PC-3 (cell line): ENCODE measurements at regions not wholly inside any gene's neighbourhood (a gene's known extent, or its start where the extent isn't known, plus 50 kb on each side); places are given as distances from the start of the nearest gene placed in this dataset.

Source experiments
- ATAC-seq: fragments of 200-7000 bp; cut with Tn5 transposase; 2 replicates; pipeline ENCODE4 v1.9.1; 2020; ENCODE audit warnings: mild to moderate bottlenecking, moderate library complexity
- BruUV-seq: library from RNA; stranded (reverse); fragments of 400-500 nt; replicated peaks from 2 replicates; lab custom pipeline; 2021; lab: Mats Ljungman, UMichigan
- CTCF ChIA-PET: fragments of 300-600 bp; sonication (Branson Sonifier 250); formaldehyde crosslinking; loops from one replicate; lab custom pipeline; 2022; ENCODE audit warnings: antibody characterized with exemption; lab: Charles Lee
- POLR2A ChIA-PET: fragments of 300-600 bp; sonication (Branson Sonifier 250); formaldehyde crosslinking; loops from one replicate; lab custom pipeline; 2022; ENCODE audit warnings: antibody characterized with exemption; ENCODE audit not compliant: unreplicated experiment; lab: Charles Lee
- DNase-seq: peaks from one replicate; pipeline ENCODE4 v3.0.0-alpha.2; 2015
- H2AFZ ChIP-seq: fragments of 300-600 bp; sonication (generic); 2 replicates; pipeline ENCODE4 v1.6.0; 2016; ENCODE audit warnings: antibody characterized with exemption, low read length
- H3F3A ChIP-seq: fragments of 300-600 bp; sonication (generic); one replicate; pipeline ENCODE4 v1.6.0; 2017; ENCODE audit warnings: antibody characterized with exemption, low read length, control low read depth, mild to moderate bottlenecking; ENCODE audit not compliant: unreplicated experiment
- H3K27ac ChIP-seq: fragments of 300-600 bp; sonication (generic); 2 replicates; pipeline ENCODE4 v1.5.1; 2016; ENCODE audit warnings: mild to moderate bottlenecking, low read length
- H3K27me3 ChIP-seq: fragments of 300-600 bp; sonication (generic); 2 replicates; pipeline ENCODE4 v1.6.1; 2016; ENCODE audit warnings: low read length, mixed read lengths
- H3K36me3 ChIP-seq: fragments of 300-600 bp; sonication (generic); 2 replicates; pipeline ENCODE4 v1.6.1; 2016; ENCODE audit warnings: low read depth, mixed run types, low read length, mixed read lengths
- H3K4me1 ChIP-seq: fragments of 300-600 bp; sonication (generic); 2 replicates; pipeline ENCODE4 v1.5.1; 2016; ENCODE audit warnings: low read length; ENCODE audit not compliant: insufficient read depth
- H3K4me2 ChIP-seq: fragments of 300-600 bp; sonication (generic); 2 replicates; pipeline ENCODE4 v1.6.0; 2016; ENCODE audit warnings: low read length
- H3K4me3 ChIP-seq: fragments of 300-600 bp; sonication (generic); 2 replicates; pipeline ENCODE4 v1.5.1; 2016; ENCODE audit warnings: mild to moderate bottlenecking, low read length, mixed read lengths
- H3K79me2 ChIP-seq: fragments of 300-600 bp; sonication (generic); 2 replicates; pipeline ENCODE4 v1.6.1; 2017; ENCODE audit warnings: low read length, mixed read lengths
- H3K9ac ChIP-seq: fragments of 300-600 bp; sonication (generic); 2 replicates; pipeline ENCODE4 v1.6.0; 2016; ENCODE audit warnings: mild to moderate bottlenecking, low read length
- H3K9me2 ChIP-seq: fragments of 300-600 bp; sonication (generic); replicated peaks from 2 replicates; pipeline ENCODE4 v1.6.1; 2016; ENCODE audit warnings: mixed run types, low read length, mixed read lengths
- H3K9me3 ChIP-seq: fragments of 300-600 bp; sonication (generic); 2 replicates; pipeline ENCODE4 v1.6.1; 2016; ENCODE audit warnings: low read length, mixed read lengths
- H4K20me1 ChIP-seq: fragments of 300-600 bp; sonication (generic); 2 replicates; pipeline ENCODE4 v1.6.1; 2016; ENCODE audit warnings: low read length, mixed read lengths
- EZH2 ChIP-seq: fragments of 300-600 bp; sonication (generic); IDR thresholded peaks from one replicate; pipeline ENCODE4 v1.6.1; 2017; ENCODE audit warnings: antibody characterized with exemption, mild to moderate bottlenecking, low read length; ENCODE audit not compliant: unreplicated experiment
- EZH2phosphoT487 ChIP-seq: fragments of 300-600 bp; sonication (generic); IDR thresholded peaks from 2 replicates; pipeline ENCODE4 v1.6.1; 2018; ENCODE audit warnings: mild to moderate bottlenecking, antibody characterized with exemption, low read length, borderline replicate concordance
- intact Hi-C: fragments of 100-400 bp; cut with micrococcal nuclease; formaldehyde crosslinking; loops from 2 replicates; pipeline ENCODE4 v1.9.0; 2023
- TF ChIP-seq, protein P1 (sequence below): fragments of 300-600 bp; sonication (generic); conservative IDR thresholded peaks from 2 replicates; pipeline ENCODE4 v1.5.1; 2017; ENCODE audit warnings: antibody characterized with exemption, low read depth, mild to moderate bottlenecking, low read length

DNA sequence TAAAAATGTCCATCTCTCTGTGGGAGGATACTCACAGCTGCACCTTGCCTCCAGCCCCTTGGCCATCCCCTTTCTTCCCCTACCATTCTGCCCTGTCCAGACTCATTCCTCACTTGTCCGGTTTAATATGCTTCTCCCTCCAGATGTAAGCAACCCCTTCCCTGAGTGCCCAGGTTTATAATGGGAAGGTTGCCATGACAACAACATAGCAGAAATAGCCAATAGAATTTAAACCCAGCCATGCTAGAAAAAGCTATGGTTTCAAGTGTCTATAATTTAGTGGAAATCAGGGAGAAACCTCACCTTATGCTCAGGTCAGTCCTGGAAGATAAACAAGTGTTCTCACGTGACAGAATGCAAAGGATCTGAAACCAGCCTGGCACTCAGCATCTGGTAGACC, 196.0 kb upstream of the FZD8 start:
- BruUV-seq, result no TSS peak
- Histone ChIP-seq H3K27me3 (no peaks in the 10 kb centered on the region), H3K9me2 (no peaks in the 10 kb centered on the region), H3K4me3 (no peak overlapping the region), H3F3A (no peaks in the 10 kb centered on the region), H4K20me1 (no peaks in the 10 kb centered on the region), H2AFZ (no peak overlapping the region), H3K27ac (no peak overlapping the region), H3K4me1 (no peaks in the 10 kb centered on the region), H3K36me3 (no peaks in the 10 kb centered on the region), H3K79me2 (no peaks in the 10 kb centered on the region), H3K4me2 (no peak overlapping the region), H3K9me3 (peaks cover 14% of the 10 kb centered on the region; the same call in 1 of the 2 replicates), H3K9ac (no peak overlapping the region)
- TF ChIP-seq EZH2 (no peak), EZH2phosphoT487 (no peak)
- TF ChIP-seq, protein P1, sequence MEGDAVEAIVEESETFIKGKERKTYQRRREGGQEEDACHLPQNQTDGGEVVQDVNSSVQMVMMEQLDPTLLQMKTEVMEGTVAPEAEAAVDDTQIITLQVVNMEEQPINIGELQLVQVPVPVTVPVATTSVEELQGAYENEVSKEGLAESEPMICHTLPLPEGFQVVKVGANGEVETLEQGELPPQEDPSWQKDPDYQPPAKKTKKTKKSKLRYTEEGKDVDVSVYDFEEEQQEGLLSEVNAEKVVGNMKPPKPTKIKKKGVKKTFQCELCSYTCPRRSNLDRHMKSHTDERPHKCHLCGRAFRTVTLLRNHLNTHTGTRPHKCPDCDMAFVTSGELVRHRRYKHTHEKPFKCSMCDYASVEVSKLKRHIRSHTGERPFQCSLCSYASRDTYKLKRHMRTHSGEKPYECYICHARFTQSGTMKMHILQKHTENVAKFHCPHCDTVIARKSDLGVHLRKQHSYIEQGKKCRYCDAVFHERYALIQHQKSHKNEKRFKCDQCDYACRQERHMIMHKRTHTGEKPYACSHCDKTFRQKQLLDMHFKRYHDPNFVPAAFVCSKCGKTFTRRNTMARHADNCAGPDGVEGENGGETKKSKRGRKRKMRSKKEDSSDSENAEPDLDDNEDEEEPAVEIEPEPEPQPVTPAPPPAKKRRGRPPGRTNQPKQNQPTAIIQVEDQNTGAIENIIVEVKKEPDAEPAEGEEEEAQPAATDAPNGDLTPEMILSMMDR, result no peak
- intact Hi-C loops, result no loop called here
- POLR2A ChIA-PET, result no interaction called here
- CTCF ChIA-PET, result no interaction called here
- DNase-seq, result no peak
- ATAC-seq, result no peak

DNA sequence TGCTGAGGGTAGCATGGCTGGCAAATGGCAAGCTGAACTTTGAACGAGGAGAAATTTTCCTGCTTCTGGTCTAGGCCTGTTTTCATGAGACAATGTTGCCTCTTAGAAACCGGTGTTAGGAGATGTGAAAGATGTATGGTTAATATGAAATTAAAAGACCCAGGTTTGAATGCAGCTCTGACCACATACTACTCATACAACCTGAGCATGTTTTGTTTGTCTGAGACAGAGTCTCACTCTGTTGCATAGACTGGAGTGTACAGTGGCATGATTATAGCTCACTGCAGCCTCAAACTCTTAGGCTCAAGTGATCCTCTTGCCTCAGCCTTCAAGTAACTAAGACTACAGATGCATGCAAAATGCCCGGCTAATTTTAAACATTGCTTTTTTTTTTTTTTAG, 193.4 kb upstream of the FZD8 start:
- H3K4me2 ChIP-seq, result no peak overlapping the region
- no peak for DNase-seq
- no peak overlapping the region for H3K27ac ChIP-seq
- H2AFZ ChIP-seq, result no peak overlapping the region
- no TSS peak for BruUV-seq
- no peak for ATAC-seq
- no peaks in the 10 kb centered on the region for H4K20me1 ChIP-seq
- POLR2A ChIA-PET, result interaction anchor here (0.5 kb wide), 1 partner anchor 13 kb away, joined by 12 read pairs; no protein-coding TSS in a partner anchor
- no peaks in the 10 kb centered on the region for H3K79me2 ChIP-seq
- H3K4me1 ChIP-seq, result no peaks in the 10 kb centered on the region
- H3K9me2 ChIP-seq, result peaks cover 3% of the 10 kb centered on the region; the same call in 1 of the 2 replicates
- no peaks in the 10 kb centered on the region for H3K27me3 ChIP-seq
- 0 out of 2 replicates have a peak, but pooled peaks cover 4% of the 10 kb centered on the region for H3K9me3 ChIP-seq
- H3K4me3 ChIP-seq, result no peak overlapping the region
- TF ChIP-seq EZH2phosphoT487 (no peak), EZH2 (no peak)
- TF ChIP-seq, protein P1, result no peak
- CTCF ChIA-PET, result no interaction called here
- H3K9ac ChIP-seq, result no peak overlapping the region
- H3F3A ChIP-seq, result no peaks in the 10 kb centered on the region
- intact Hi-C loops, result no loop called here
- no peaks in the 10 kb centered on the region for H3K36me3 ChIP-seq

DNA sequence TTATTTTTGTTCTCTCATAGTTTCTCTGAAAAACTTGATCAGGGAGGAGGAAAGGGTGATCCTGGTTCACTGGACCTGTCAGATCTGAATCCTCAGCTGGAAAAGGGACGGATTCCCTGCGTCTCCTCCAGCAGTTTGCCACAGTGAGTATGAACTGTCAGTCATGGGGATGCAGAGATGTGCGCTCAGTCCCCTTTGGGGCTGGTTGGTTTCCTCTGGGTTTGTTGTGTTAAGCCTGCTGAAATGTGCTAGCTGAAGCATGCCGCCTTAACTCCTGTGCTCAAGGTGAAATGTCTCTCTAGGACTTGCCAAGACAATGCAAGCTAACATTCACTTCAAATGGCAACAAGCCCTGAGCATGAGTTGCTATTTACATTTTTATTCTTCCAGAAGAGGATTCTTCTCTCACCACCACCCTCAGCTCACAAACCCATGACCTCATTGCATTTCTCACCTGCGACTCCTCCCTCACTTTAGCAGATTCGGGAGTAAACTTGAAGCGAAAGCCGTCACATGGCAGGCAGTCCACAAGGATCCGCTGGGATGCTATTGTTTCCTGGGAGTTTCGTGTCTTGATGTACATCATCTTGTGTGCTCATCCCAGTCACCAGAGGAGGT, 192.9 kb upstream of the FZD8 start:
- Histone ChIP-seq H3K9ac (no peak overlapping the region), H3F3A (no peaks in the 10 kb centered on the region), H3K4me2 (no peak overlapping the region), H2AFZ (no peak overlapping the region), H3K9me2 (peaks cover 3% of the 10 kb centered on the region; the same call in 1 of the 2 replicates), H3K27ac (no peak overlapping the region), H3K9me3 (no peaks in the 10 kb centered on the region), H3K36me3 (no peaks in the 10 kb centered on the region), H3K4me3 (no peak overlapping the region), H4K20me1 (no peaks in the 10 kb centered on the region), H3K27me3 (no peaks in the 10 kb centered on the region), H3K79me2 (no peaks in the 10 kb centered on the region), H3K4me1 (no peaks in the 10 kb centered on the region)
- TF ChIP-seq, protein P1, result no peak
- TF ChIP-seq EZH2 (no peak), EZH2phosphoT487 (no peak)
- peak; percentile 40 for ATAC-seq
- POLR2A ChIA-PET, result no interaction called here
- DNase-seq, result no peak
- CTCF ChIA-PET, result no interaction called here
- intact Hi-C loops, result no loop called here
- no TSS peak for BruUV-seq
